IMR-90 (cell line): ENCODE measurements at regions not wholly inside any gene's neighbourhood (a gene's known extent, or its start where the extent isn't known, plus 50 kb on each side); places are given as distances from the start of the nearest gene placed in this dataset.

Experiments
- ATAC-seq: fragments of 200-7000 bp; cut with Tn5 transposase; 2 replicates; pipeline ENCODE4 v1.9.1; 2020; ENCODE audit warnings: low read depth, mild to moderate bottlenecking, moderate library complexity
- BruUV-seq: library from RNA; stranded (reverse); fragments of 400-500 nt; replicated peaks from 2 replicates; lab custom pipeline; 2021; lab: Mats Ljungman, UMichigan
- CTCF ChIA-PET: fragments of 300-600 bp; formaldehyde crosslinking; extraction: SDS; loops from one replicate; lab custom pipeline; 2021; ENCODE audit warnings: antibody characterized with exemption; lab: Yijun Ruan, JAX
- POLR2A ChIA-PET: fragments of 300-600 bp; sonication (Branson Sonifier 250); formaldehyde crosslinking; loops from one replicate; lab custom pipeline; 2022; ENCODE audit warnings: antibody characterized with exemption; ENCODE audit not compliant: unreplicated experiment; lab: Charles Lee
- DNase-seq: peaks from one replicate; pipeline ENCODE4 v3.0.0; 2013
- H2AFZ ChIP-seq: replicated peaks from 2 replicates; pipeline ENCODE3; 2013; ENCODE audit warnings: low read length, mild to moderate bottlenecking; ENCODE audit not compliant: poor library complexity
- H2AK5ac ChIP-seq: 2 replicates; pipeline ENCODE4 v1.6.1; 2013; ENCODE audit warnings: low read depth, low read length, inconsistent platforms
- H2AK9ac ChIP-seq: replicated peaks from 2 replicates; pipeline ENCODE3; 2013; ENCODE audit warnings: mild to moderate bottlenecking, low read depth, low read length, moderate library complexity; ENCODE audit not compliant: poor library complexity
- H2BK120ac ChIP-seq: 2 replicates; pipeline ENCODE4 v1.6.1; 2013; ENCODE audit warnings: low read depth, low read length, inconsistent platforms
- H2BK15ac ChIP-seq: 3 replicates; pipeline ENCODE4 v1.6.1; 2013; ENCODE audit warnings: low read depth, low read length, inconsistent platforms
- H2BK20ac ChIP-seq: 2 replicates; pipeline ENCODE4 v1.6.1; 2013; ENCODE audit warnings: low read depth, mild to moderate bottlenecking, inconsistent platforms, low read length, moderate library complexity
- H2BK5ac ChIP-seq: 2 replicates; pipeline ENCODE4 v1.6.1; 2013; ENCODE audit warnings: mild to moderate bottlenecking, low read depth, low read length, inconsistent platforms; ENCODE audit not compliant: poor library complexity, severe bottlenecking
- H3K14ac ChIP-seq: replicated peaks from 2 replicates; pipeline ENCODE4 v1.6.1; 2013; ENCODE audit warnings: low read depth, low read length, inconsistent platforms
- H3K18ac ChIP-seq: 2 replicates; pipeline ENCODE4 v1.6.1; 2013; ENCODE audit warnings: low read depth, low read length, control low read depth
- H3K23ac ChIP-seq: 2 replicates; pipeline ENCODE4 v1.6.1; 2013; ENCODE audit warnings: low read depth, low read length, inconsistent platforms
- H3K27ac ChIP-seq: 2 replicates; pipeline ENCODE4 v1.5.1; 2013; ENCODE audit warnings: mild to moderate bottlenecking, control low read depth, low read length; ENCODE audit not compliant: insufficient read depth
- H3K27me3 ChIP-seq: 2 replicates; pipeline ENCODE4 v1.6.1; 2013; ENCODE audit warnings: low read length; ENCODE audit not compliant: control insufficient read depth, insufficient read depth
- H3K36me3 ChIP-seq: 2 replicates; pipeline ENCODE4 v1.6.1; 2013; ENCODE audit warnings: low read length, mixed read lengths; ENCODE audit not compliant: control insufficient read depth, insufficient read depth
- H3K4ac ChIP-seq: 2 replicates; pipeline ENCODE4 v1.6.1; 2013; ENCODE audit warnings: low read depth, low read length, inconsistent platforms
- H3K4me1 ChIP-seq: 2 replicates; pipeline ENCODE4 v1.6.1; 2013; ENCODE audit warnings: low read length, mixed read lengths; ENCODE audit not compliant: control insufficient read depth, insufficient read depth
- H3K4me2 ChIP-seq: 2 replicates; pipeline ENCODE4 v1.6.1; 2013; ENCODE audit warnings: low read depth, mild to moderate bottlenecking, control low read depth, low read length, moderate library complexity
- H3K4me3 ChIP-seq: 2 replicates; pipeline ENCODE4 v1.5.1; 2013; ENCODE audit warnings: low read depth, mild to moderate bottlenecking, control low read depth, low read length, moderate library complexity; ENCODE audit not compliant: insufficient read depth
- H3K56ac ChIP-seq: 2 replicates; pipeline ENCODE4 v1.6.1; 2013; ENCODE audit warnings: low read length, inconsistent platforms; ENCODE audit not compliant: insufficient read depth; ENCODE audit errors: extremely low read depth
- H3K79me1 ChIP-seq, 2 experiments: 2 replicates each; pipeline ENCODE4 v1.6.1; 2013; ENCODE audit warnings: low read length in 2 of 2, inconsistent platforms in 1 of 2, low read depth in 1 of 2
- H3K9ac ChIP-seq: 2 replicates; pipeline ENCODE4 v1.6.1; 2013; ENCODE audit warnings: low read depth, low read length, control low read depth
- H3K9me1 ChIP-seq: 2 replicates; pipeline ENCODE4 v1.6.1; 2013; ENCODE audit warnings: low read length, inconsistent platforms; ENCODE audit not compliant: insufficient read depth
- H3K9me3 ChIP-seq: 2 replicates; pipeline ENCODE4 v1.6.1; 2013; ENCODE audit warnings: low read length; ENCODE audit not compliant: control insufficient read depth, insufficient read depth
- H4K20me1 ChIP-seq: 2 replicates; pipeline ENCODE4 v1.6.1; 2013; ENCODE audit warnings: low read length, inconsistent platforms; ENCODE audit not compliant: insufficient read depth
- H4K5ac ChIP-seq: 2 replicates; pipeline ENCODE4 v1.6.1; 2013; ENCODE audit warnings: mild to moderate bottlenecking, low read depth, low read length, control low read depth
- H4K8ac ChIP-seq, 2 experiments: 2 replicates each; pipeline ENCODE4 v1.6.1; 2013; ENCODE audit warnings: low read depth in 2 of 2, low read length in 2 of 2, control low read depth in 1 of 2, inconsistent platforms in 1 of 2
- H4K91ac ChIP-seq: 2 replicates; pipeline ENCODE4 v1.6.1; 2013; ENCODE audit warnings: low read depth, low read length, inconsistent platforms; ENCODE audit not compliant: insufficient read depth
- BHLHE40 ChIP-seq: fragments of 150-350 bp; IDR thresholded peaks from 2 replicates; pipeline ENCODE4 v1.6.1; 2016; ENCODE audit warnings: mild to moderate bottlenecking, low read depth, low read length
- CEBPB ChIP-seq: IDR thresholded peaks from 2 replicates; pipeline ENCODE4 v1.6.1; 2012; ENCODE audit warnings: low read depth, low read length, improper control_type of control experiment
- CHD1 ChIP-seq: IDR thresholded peaks from 2 replicates; pipeline ENCODE4 v1.6.1; 2012; ENCODE audit warnings: low read depth, low read length, improper control_type of control experiment
- CTCF ChIP-seq: conservative IDR thresholded peaks from 2 replicates; pipeline ENCODE4 v1.5.1; 2012; ENCODE audit warnings: mild to moderate bottlenecking, low read depth, low read length, improper control_type of control experiment
- ELK1 ChIP-seq: fragments of 150-350 bp; IDR thresholded peaks from 2 replicates; pipeline ENCODE4 v1.6.1; 2016; ENCODE audit warnings: low read depth, mild to moderate bottlenecking, low read length, moderate library complexity, borderline replicate concordance
- FOS ChIP-seq: fragments of 150-350 bp; IDR thresholded peaks from 2 replicates; pipeline ENCODE4 v1.6.1; 2016; ENCODE audit warnings: low read depth, low read length
- MAFK ChIP-seq: IDR thresholded peaks from 2 replicates; pipeline ENCODE4 v1.6.1; 2012; ENCODE audit warnings: low read depth, low read length, improper control_type of control experiment
- MAZ ChIP-seq: IDR thresholded peaks from 2 replicates; pipeline ENCODE4 v1.6.1; 2012; ENCODE audit warnings: low read depth, mild to moderate bottlenecking, low read length, improper control_type of control experiment, moderate library complexity, borderline replicate concordance
- MXI1 ChIP-seq: IDR thresholded peaks from 2 replicates; pipeline ENCODE4 v1.6.1; 2012; ENCODE audit warnings: low read depth, mild to moderate bottlenecking, low read length, moderate library complexity, borderline replicate concordance
- NFE2L2 ChIP-seq: fragments of 150-350 bp; IDR thresholded peaks from 2 replicates; pipeline ENCODE4 v1.6.1; 2016; ENCODE audit warnings: low read depth, mild to moderate bottlenecking, low read length
- POLR2A ChIP-seq: IDR thresholded peaks from 2 replicates; pipeline ENCODE4 v1.6.1; 2012; ENCODE audit warnings: mild to moderate bottlenecking, low read depth, low read length
- RAD21 ChIP-seq: IDR thresholded peaks from 2 replicates; pipeline ENCODE4 v1.6.1; 2012; ENCODE audit warnings: low read length, improper control_type of control experiment
- RCOR1 ChIP-seq: IDR thresholded peaks from 2 replicates; pipeline ENCODE4 v1.6.1; 2012; ENCODE audit warnings: mild to moderate bottlenecking, low read length, improper control_type of control experiment; ENCODE audit not compliant: insufficient replicate concordance
- RFX5 ChIP-seq: IDR thresholded peaks from 2 replicates; pipeline ENCODE4 v1.8.0; 2012; ENCODE audit warnings: low read depth, mild to moderate bottlenecking, low read length, moderate library complexity
- SMC3 ChIP-seq: fragments of 150-350 bp; IDR thresholded peaks from 2 replicates; pipeline ENCODE4 v1.6.1; 2016; ENCODE audit warnings: low read depth, mild to moderate bottlenecking, antibody characterized with exemption, low read length, moderate library complexity
- USF2 ChIP-seq: fragments of 150-350 bp; IDR thresholded peaks from 2 replicates; pipeline ENCODE4 v1.6.1; 2017; ENCODE audit warnings: mild to moderate bottlenecking, antibody characterized with exemption, low read length, low read depth
- WGBS, 2 experiments: methylation state at CpG; one replicate each; pipeline versions ENCODE4 v1.1.5 to v1.1.7; 2013; ENCODE audit warnings: missing lambda C conversion rate in 2 of 2; ENCODE audit not compliant: insufficient read length in 1 of 2; ENCODE audit errors: extremely low coverage in 2 of 2; 5-methylcytosine and 5-hydroxymethylcytosine counted together
- dilution Hi-C: fragments of 300-500 bp; cut with HindIII; formaldehyde crosslinking; loops from one replicate; pipeline ENCODE4 v1.14.3; 2018; ENCODE audit warnings: low sequenced_read_pairs; ENCODE audit not compliant: unreplicated experiment
- in situ Hi-C: fragments of 300-500 bp; cut with MboI; formaldehyde crosslinking; loops from 3 replicates; pipeline ENCODE4 v1.14.3; 2019; ENCODE audit warnings: low sequenced_read_pairs, inconsistent platforms, mixed read lengths
- intact Hi-C: fragments of 100-400 bp; cut with micrococcal nuclease; formaldehyde crosslinking; loops from 2 replicates; pipeline ENCODE4 v1.10.0; 2022

GRCh38 chr18:7452331-7452730 is 114.8 kb upstream of the PTPRM start:
- intact Hi-C loops (no loop called here), in situ Hi-C loops (no loop called here), dilution Hi-C loops (no loop called here)
- H2AK9ac ChIP-seq: no peak overlapping the region
- H4K91ac ChIP-seq: no peak overlapping the region
- no CpG with 5 or more reads among the region's 6 CpGs for WGBS, 2 experiments
- no peaks in the 10 kb centered on the region for H3K4me1 ChIP-seq
- H2AFZ ChIP-seq: no peak overlapping the region
- H3K14ac ChIP-seq: no peak overlapping the region
- DNase-seq: peak; percentile 4
- H3K36me3 ChIP-seq: no peaks in the 10 kb centered on the region
- H4K20me1 ChIP-seq: no peaks in the 10 kb centered on the region
- no peaks in the 10 kb centered on the region for H3K79me1 ChIP-seq
- no peak overlapping the region for H2BK120ac ChIP-seq
- no peak overlapping the region for H3K4me2 ChIP-seq
- no peak overlapping the region for H3K56ac ChIP-seq
- no peak overlapping the region for H4K8ac ChIP-seq
- POLR2A ChIA-PET: no interaction called here
- BruUV-seq: no TSS peak
- H3K9me1 ChIP-seq: no peaks in the 10 kb centered on the region
- H3K4me3 ChIP-seq: no peak overlapping the region
- H3K27ac ChIP-seq: no peak overlapping the region
- H3K4ac ChIP-seq: no peak overlapping the region
- H3K9ac ChIP-seq: no peak overlapping the region
- H3K23ac ChIP-seq: no peak overlapping the region
- TF ChIP-seq MAZ: no peak
- TF ChIP-seq RFX5: no peak
- no peak for TF ChIP-seq BHLHE40
- TF ChIP-seq RCOR1: no peak
- no peak for TF ChIP-seq CHD1
- no peak for TF ChIP-seq MAFK
- no peak for TF ChIP-seq SMC3
- TF ChIP-seq MXI1: no peak
- peak; percentile 17; the same call in 1 of the 2 replicates for TF ChIP-seq RAD21
- TF ChIP-seq USF2: no peak
- no peak for TF ChIP-seq POLR2A
- TF ChIP-seq NFE2L2: no peak
- TF ChIP-seq ELK1: no peak
- TF ChIP-seq FOS: no peak
- 0 out of 2 replicates have a peak, but pooled peaks have one; percentile 34 for TF ChIP-seq CTCF
- no peak for TF ChIP-seq CEBPB
- peaks cover 10% of the 10 kb centered on the region for H3K27me3 ChIP-seq
- H3K9me3 ChIP-seq: no peaks in the 10 kb centered on the region
- ATAC-seq: peak; percentile 88
- H4K5ac ChIP-seq: no peak overlapping the region
- CTCF ChIA-PET: interaction anchor here (0.7 to 0.9 kb wide), 2 partner anchors 11 to 14 kb away, joined by 3 to 4 read pairs; no protein-coding TSS in a partner anchor
- no peak overlapping the region for H3K18ac ChIP-seq
- no peak overlapping the region for H2BK5ac ChIP-seq
- no peak overlapping the region for H2AK5ac ChIP-seq
- no peak overlapping the region for H2BK20ac ChIP-seq
- no peak overlapping the region for H2BK15ac ChIP-seq
